Smooth muscle cell (in vitro differentiated cells): ENCODE measurements at regions not wholly inside any gene's neighbourhood (a gene's known extent, or its start where the extent isn't known, plus 50 kb on each side); places are given as distances from the start of the nearest gene placed in this dataset.

Source experiments
- DNase-seq: peaks from one replicate; lab custom pipeline; 2025; ENCODE audit not compliant: unreplicated experiment; lab: John Stamatoyannopoulos, UW
- H2AFZ ChIP-seq: fragments of 200-600 bp; sonication (generic); 2 replicates; pipeline ENCODE4 v1.6.0; 2016; ENCODE audit warnings: antibody characterized with exemption, low read depth, mild to moderate bottlenecking
- H3F3A ChIP-seq: fragments of 200-600 bp; sonication (generic); 2 replicates; pipeline ENCODE4 v1.6.0; 2017; ENCODE audit warnings: antibody characterized with exemption, low read depth
- H3K27ac ChIP-seq: fragments of 200-600 bp; sonication (generic); 2 replicates; pipeline ENCODE4 v1.5.1; 2016; ENCODE audit warnings: low read depth, mild to moderate bottlenecking
- H3K27me3 ChIP-seq: fragments of 200-600 bp; sonication (generic); 2 replicates; pipeline ENCODE4 v1.6.1; 2016; ENCODE audit warnings: low read depth, mild to moderate bottlenecking
- H3K36me3 ChIP-seq: fragments of 200-600 bp; sonication (generic); 2 replicates; pipeline ENCODE4 v1.5.1; 2016; ENCODE audit warnings: low read depth
- H3K4me1 ChIP-seq: fragments of 200-600 bp; sonication (generic); 2 replicates; pipeline ENCODE4 v1.5.1; 2016; ENCODE audit warnings: low read depth
- H3K4me2 ChIP-seq: fragments of 200-600 bp; sonication (generic); 2 replicates; pipeline ENCODE4 v1.6.0; 2016; ENCODE audit warnings: mild to moderate bottlenecking
- H3K4me3 ChIP-seq: fragments of 200-600 bp; sonication (generic); 2 replicates; pipeline ENCODE4 v1.5.1; 2016; ENCODE audit warnings: mild to moderate bottlenecking
- H3K79me2 ChIP-seq: fragments of 200-600 bp; sonication (generic); 2 replicates; pipeline ENCODE4 v1.6.0; 2016; ENCODE audit warnings: low read depth, mild to moderate bottlenecking
- H3K9ac ChIP-seq: fragments of 200-600 bp; sonication (generic); 2 replicates; pipeline ENCODE4 v1.6.0; 2016; ENCODE audit warnings: low read depth
- H3K9me3 ChIP-seq: fragments of 200-600 bp; sonication (generic); replicated peaks from 2 replicates; pipeline ENCODE4 v1.5.1; 2016; ENCODE audit warnings: low read depth
- H4K20me1 ChIP-seq: fragments of 200-600 bp; sonication (generic); 2 replicates; pipeline ENCODE4 v1.6.0; 2016; ENCODE audit warnings: low read depth
- CTCF ChIP-seq: fragments of 200-600 bp; sonication (generic); IDR thresholded peaks from 2 replicates; pipeline ENCODE4 v1.5.1; 2017; ENCODE audit warnings: borderline replicate concordance, mild to moderate bottlenecking, antibody characterized with exemption; ENCODE audit not compliant: insufficient read depth, poor library complexity, severe bottlenecking
- WGBS: methylation state at CpG from one replicate; pipeline ENCODE4 v1.1.7; 2016; ENCODE audit warnings: low lambda C conversion rate; 5-methylcytosine and 5-hydroxymethylcytosine counted together

GRCh38 chr1:108056436-108056990, 91.5 kb upstream of the VAV3 start:
- peaks cover 10% of the 10 kb centered on the region for H3K4me1 ChIP-seq
- no peaks in the 10 kb centered on the region for H3K27me3 ChIP-seq
- no peak overlapping the region for H2AFZ ChIP-seq
- H4K20me1 ChIP-seq: no peaks in the 10 kb centered on the region
- 92% methylated on average over 1 of the region's 1 CpG for WGBS
- no peak overlapping the region for H3K4me3 ChIP-seq
- DNase-seq: no peak
- H3F3A ChIP-seq: peaks cover 9% of the 10 kb centered on the region
- H3K36me3 ChIP-seq: no peaks in the 10 kb centered on the region
- no peaks in the 10 kb centered on the region for H3K79me2 ChIP-seq
- H3K4me2 ChIP-seq: no peak overlapping the region
- H3K9me3 ChIP-seq: no peaks in the 10 kb centered on the region
- TF ChIP-seq CTCF: no peak
- H3K9ac ChIP-seq: no peak overlapping the region
- no peak overlapping the region for H3K27ac ChIP-seq

- no peak for TF ChIP-seq CTCF
Observed at GRCh38 chr1:108055387-108055786, 90.4 kb upstream of the VAV3 start.

DNA sequence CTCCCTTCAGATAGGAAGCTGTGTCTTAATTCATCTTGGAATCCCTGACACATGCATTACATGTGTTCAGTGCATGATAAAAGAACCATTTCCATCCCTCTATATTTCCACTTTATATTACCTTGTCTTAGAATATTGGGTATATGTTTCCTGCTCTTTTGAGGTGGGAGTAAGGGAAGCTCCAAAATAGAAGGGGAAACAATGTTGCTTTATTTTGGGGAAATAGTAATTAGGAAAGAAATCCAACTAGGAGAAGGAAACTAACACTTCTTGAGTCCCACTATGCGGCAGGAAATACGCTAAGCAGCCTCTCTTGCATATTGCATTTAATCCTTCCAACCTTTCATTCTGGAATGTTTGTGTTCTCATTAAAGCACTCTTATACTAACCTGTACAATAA, 89.4 kb upstream of the VAV3 start:
- Histone ChIP-seq H2AFZ (no peak overlapping the region), H3K4me2 (no peak overlapping the region), H3K79me2 (no peaks in the 10 kb centered on the region), H3K4me3 (no peak overlapping the region), H3K27ac (no peak overlapping the region), H3F3A (peaks cover 9% of the 10 kb centered on the region), H3K9me3 (no peaks in the 10 kb centered on the region), H3K27me3 (no peaks in the 10 kb centered on the region), H3K36me3 (no peaks in the 10 kb centered on the region), H4K20me1 (no peaks in the 10 kb centered on the region), H3K4me1 (peaks cover 25% of the 10 kb centered on the region), H3K9ac (no peak overlapping the region)
- 92% methylated on average over 2 of the region's 2 CpGs for WGBS
- no peak for TF ChIP-seq CTCF
- no peak for DNase-seq

More at GRCh38 chr1:108055387-108055786, 90.4 kb upstream of the VAV3 start:
- DNase-seq: no peak
- H3K27me3 ChIP-seq: no peaks in the 10 kb centered on the region
- H3K9me3 ChIP-seq: no peaks in the 10 kb centered on the region
- H3K27ac ChIP-seq: no peak overlapping the region
- H3K36me3 ChIP-seq: no peaks in the 10 kb centered on the region
- H3K4me1 ChIP-seq: peaks cover 21% of the 10 kb centered on the region
- no peak overlapping the region for H3K4me3 ChIP-seq
- no peaks in the 10 kb centered on the region for H3K79me2 ChIP-seq
- no peak overlapping the region for H2AFZ ChIP-seq
- no peaks in the 10 kb centered on the region for H4K20me1 ChIP-seq
- WGBS: 80% methylated on average over 2 of the region's 2 CpGs
- no peak overlapping the region for H3K4me2 ChIP-seq
- H3F3A ChIP-seq: peaks cover 9% of the 10 kb centered on the region
- H3K9ac ChIP-seq: no peak overlapping the region

- peak overlapping the region; percentile 43 for H2AFZ ChIP-seq
- no peak overlapping the region for H3K9ac ChIP-seq
Observed at GRCh38 chr1:108053270-108054013, 88.5 kb upstream of the VAV3 start.

More at GRCh38 chr1:108053270-108054013, 88.5 kb upstream of the VAV3 start:
- peak overlapping the region; percentile 33 for H3K27ac ChIP-seq
- H3K36me3 ChIP-seq: no peaks in the 10 kb centered on the region
- TF ChIP-seq CTCF: no peak
- H3K4me3 ChIP-seq: no peak overlapping the region
- DNase-seq: no peak
- peak overlapping the region; percentile 39 for H3K4me2 ChIP-seq
- 34% methylated on average over 4 of the region's 4 CpGs for WGBS
- peaks cover 9% of the 10 kb centered on the region for H3F3A ChIP-seq
- H3K4me1 ChIP-seq: peaks cover 25% of the 10 kb centered on the region
- H3K27me3 ChIP-seq: no peaks in the 10 kb centered on the region
- H4K20me1 ChIP-seq: no peaks in the 10 kb centered on the region
- H3K9me3 ChIP-seq: no peaks in the 10 kb centered on the region
- H3K79me2 ChIP-seq: no peaks in the 10 kb centered on the region
